ENCODE measurements at regions not wholly inside any gene's neighbourhood (a gene's known extent, or its start where the extent isn't known, plus 50 kb on each side); places are given as distances from the start of the nearest gene placed in this dataset.

- TF ChIP-seq CTCF (conservative IDR thresholded peaks at IDR 0.05) (no peak), ZFX (IDR thresholded peaks at IDR 0.05) (no peak)
Measured at GRCh38 chr4:162422312-162422711, 258.5 kb upstream of the FSTL5 start.
